ENCODE measurements at regions not wholly inside any gene's neighbourhood (a gene's known extent, or its start where the extent isn't known, plus 50 kb on each side); places are given as distances from the start of the nearest gene placed in this dataset.

GRCh38 chr22:49044091-49044490 lies 783.6 kb downstream of the BRD1 start:
- Histone ChIP-seq H3K27ac (ENCODE audit: low read depth, low read length) (no peak overlapping the region), H3K27me3 (ENCODE audit: control insufficient read depth in 5 of 5, insufficient read depth in 4 of 5, low read length in 5 of 5) (peaks cover 2 to 42% (median 31%) of the 10 kb centered on the region in 5 donors), H3K4me3 (ENCODE audit: low read depth in 1 of 5, low read length in 5 of 5) (no peak overlapping the region), H3K36me3 (ENCODE audit: control insufficient read depth in 5 of 5, insufficient read depth in 5 of 5, low read length in 5 of 5) (no peaks in the 10 kb centered on the region), H3K9me3 (ENCODE audit: control insufficient read depth in 5 of 5, low read length in 5 of 5) (peaks cover 0 to 3% (median 0%) of the 10 kb centered on the region in 5 donors), H3K4me1 (ENCODE audit: control insufficient read depth in 5 of 5, insufficient read depth in 5 of 5, low read length in 5 of 5) (no peaks in the 10 kb centered on the region), H3K9ac (ENCODE audit: low read length in 5 of 5) (no peak overlapping the region)

GRCh38 chr22:49042877-49043859 lies 784.5 kb downstream of the BRD1 start:
- no peaks in the 10 kb centered on the region for H3K36me3 ChIP-seq (ENCODE audit: control insufficient read depth in 5 of 5, insufficient read depth in 5 of 5, low read length in 5 of 5)
- H3K27ac ChIP-seq (ENCODE audit: low read depth, low read length): no peak overlapping the region
- no peaks in the 10 kb centered on the region for H3K4me1 ChIP-seq (ENCODE audit: control insufficient read depth in 5 of 5, insufficient read depth in 5 of 5, low read length in 5 of 5)
- peaks cover 0 to 3% (median 0%) of the 10 kb centered on the region in 5 donors for H3K9me3 ChIP-seq (ENCODE audit: control insufficient read depth in 5 of 5, low read length in 5 of 5)
- no peak overlapping the region for H3K9ac ChIP-seq (ENCODE audit: low read length in 5 of 5)
- H3K27me3 ChIP-seq (ENCODE audit: control insufficient read depth in 5 of 5, insufficient read depth in 4 of 5, low read length in 5 of 5): peaks cover 2 to 39% (median 28%) of the 10 kb centered on the region in 5 donors
- no peak overlapping the region for H3K4me3 ChIP-seq (ENCODE audit: low read depth in 1 of 5, low read length in 5 of 5)

- Histone ChIP-seq H3K4me1 (ENCODE audit: control insufficient read depth in 5 of 5, insufficient read depth in 5 of 5, low read length in 5 of 5) (no peaks in the 10 kb centered on the region), H3K9ac (ENCODE audit: low read length in 5 of 5) (no peak overlapping the region), H3K27me3 (ENCODE audit: control insufficient read depth in 5 of 5, insufficient read depth in 4 of 5, low read length in 5 of 5) (peaks cover 2 to 39% (median 28%) of the 10 kb centered on the region in 5 donors), H3K9me3 (ENCODE audit: control insufficient read depth in 5 of 5, low read length in 5 of 5) (peaks cover 0 to 3% (median 0%) of the 10 kb centered on the region in 5 donors), H3K27ac (ENCODE audit: low read depth, low read length) (no peak overlapping the region), H3K36me3 (ENCODE audit: control insufficient read depth in 5 of 5, insufficient read depth in 5 of 5, low read length in 5 of 5) (no peaks in the 10 kb centered on the region), H3K4me3 (ENCODE audit: low read depth in 1 of 5, low read length in 5 of 5) (no peak overlapping the region)
Observed at GRCh38 chr22:49042066-49042465, 785.6 kb downstream of the BRD1 start.

- Histone ChIP-seq H3K4me3 (ENCODE audit: low read depth in 1 of 5, low read length in 5 of 5) (no peak overlapping the region), H3K36me3 (ENCODE audit: control insufficient read depth in 5 of 5, insufficient read depth in 5 of 5, low read length in 5 of 5) (no peaks in the 10 kb centered on the region)
Observed at GRCh38 chr22:49040754-49041467, 786.8 kb downstream of the BRD1 start.

GRCh38 chr22:49040111-49040510 lies 787.6 kb downstream of the BRD1 start:
- Histone ChIP-seq H3K36me3 (ENCODE audit: control insufficient read depth in 5 of 5, insufficient read depth in 5 of 5, low read length in 5 of 5) (no peaks in the 10 kb centered on the region), H3K27me3 (ENCODE audit: control insufficient read depth in 5 of 5, insufficient read depth in 4 of 5, low read length in 5 of 5) (peaks cover 2 to 29% (median 23%) of the 10 kb centered on the region in 5 donors), H3K4me1 (ENCODE audit: control insufficient read depth in 5 of 5, insufficient read depth in 5 of 5, low read length in 5 of 5) (no peaks in the 10 kb centered on the region), H3K27ac (ENCODE audit: low read depth, low read length) (no peak overlapping the region), H3K9me3 (ENCODE audit: control insufficient read depth in 5 of 5, low read length in 5 of 5) (no peaks in the 10 kb centered on the region), H3K9ac (ENCODE audit: low read length in 5 of 5) (no peak overlapping the region), H3K4me3 (ENCODE audit: low read depth in 1 of 5, low read length in 5 of 5) (no peak overlapping the region)

More at GRCh38 chr22:49040754-49041467, 786.8 kb downstream of the BRD1 start:
- Histone ChIP-seq H3K27ac (ENCODE audit: low read depth, low read length) (no peak overlapping the region), H3K9ac (ENCODE audit: low read length in 5 of 5) (no peak overlapping the region), H3K9me3 (ENCODE audit: control insufficient read depth in 5 of 5, low read length in 5 of 5) (peaks cover 0 to under 1% (median 0%) of the 10 kb centered on the region in 5 donors), H3K4me1 (ENCODE audit: control insufficient read depth in 5 of 5, insufficient read depth in 5 of 5, low read length in 5 of 5) (no peaks in the 10 kb centered on the region), H3K27me3 (ENCODE audit: control insufficient read depth in 5 of 5, insufficient read depth in 4 of 5, low read length in 5 of 5) (peaks cover 2 to 31% (median 18%) of the 10 kb centered on the region in 5 donors)

GRCh38 chr22:49039625-49040024 lies 788.0 kb downstream of the BRD1 start:
- no peak overlapping the region for H3K27ac ChIP-seq (ENCODE audit: low read depth, low read length)
- peaks cover 1 to 26% (median 23%) of the 10 kb centered on the region in 5 donors for H3K27me3 ChIP-seq (ENCODE audit: control insufficient read depth in 5 of 5, insufficient read depth in 4 of 5, low read length in 5 of 5)
- H3K9ac ChIP-seq (ENCODE audit: low read length in 5 of 5): no peak overlapping the region
- no peaks in the 10 kb centered on the region for H3K36me3 ChIP-seq (ENCODE audit: control insufficient read depth in 5 of 5, insufficient read depth in 5 of 5, low read length in 5 of 5)
- H3K9me3 ChIP-seq (ENCODE audit: control insufficient read depth in 5 of 5, low read length in 5 of 5): no peaks in the 10 kb centered on the region
- H3K4me3 ChIP-seq (ENCODE audit: low read depth in 1 of 5, low read length in 5 of 5): no peak overlapping the region
- no peaks in the 10 kb centered on the region for H3K4me1 ChIP-seq (ENCODE audit: control insufficient read depth in 5 of 5, insufficient read depth in 5 of 5, low read length in 5 of 5)

GRCh38 chr22:49037701-49038245 lies 789.9 kb downstream of the BRD1 start:
- Histone ChIP-seq H3K27me3 (ENCODE audit: control insufficient read depth in 5 of 5, insufficient read depth in 4 of 5, low read length in 5 of 5) (peaks cover 2 to 23% (median 21%) of the 10 kb centered on the region in 5 donors), H3K27ac (ENCODE audit: low read depth, low read length) (no peak overlapping the region), H3K36me3 (ENCODE audit: control insufficient read depth in 5 of 5, insufficient read depth in 5 of 5, low read length in 5 of 5) (no peaks in the 10 kb centered on the region), H3K4me3 (ENCODE audit: low read depth in 1 of 5, low read length in 5 of 5) (no peak overlapping the region), H3K9ac (ENCODE audit: low read length in 5 of 5) (no peak overlapping the region), H3K9me3 (ENCODE audit: control insufficient read depth in 5 of 5, low read length in 5 of 5) (no peaks in the 10 kb centered on the region), H3K4me1 (ENCODE audit: control insufficient read depth in 5 of 5, insufficient read depth in 5 of 5, low read length in 5 of 5) (no peaks in the 10 kb centered on the region)

GRCh38 chr22:49036513-49036912 lies 791.2 kb downstream of the BRD1 start:
- Histone ChIP-seq H3K9me3 (ENCODE audit: control insufficient read depth in 5 of 5, low read length in 5 of 5) (no peaks in the 10 kb centered on the region), H3K27ac (ENCODE audit: low read depth, low read length) (no peak overlapping the region), H3K27me3 (ENCODE audit: control insufficient read depth in 5 of 5, insufficient read depth in 4 of 5, low read length in 5 of 5) (peaks cover 2 to 34% (median 28%) of the 10 kb centered on the region in 5 donors), H3K4me3 (ENCODE audit: low read depth in 1 of 5, low read length in 5 of 5) (no peak overlapping the region), H3K4me1 (ENCODE audit: control insufficient read depth in 5 of 5, insufficient read depth in 5 of 5, low read length in 5 of 5) (no peaks in the 10 kb centered on the region), H3K36me3 (ENCODE audit: control insufficient read depth in 5 of 5, insufficient read depth in 5 of 5, low read length in 5 of 5) (no peaks in the 10 kb centered on the region), H3K9ac (ENCODE audit: low read length in 5 of 5) (no peak overlapping the region)

- no peaks in the 10 kb centered on the region for H3K4me1 ChIP-seq (ENCODE audit: control insufficient read depth in 5 of 5, insufficient read depth in 5 of 5, low read length in 5 of 5)
- H3K9ac ChIP-seq (ENCODE audit: low read length in 5 of 5): no peak overlapping the region
- H3K27ac ChIP-seq (ENCODE audit: low read depth, low read length): no peak overlapping the region
- no peaks in the 10 kb centered on the region for H3K36me3 ChIP-seq (ENCODE audit: control insufficient read depth in 5 of 5, insufficient read depth in 5 of 5, low read length in 5 of 5)
- peaks cover 2 to 31% (median 30%) of the 10 kb centered on the region in 5 donors for H3K27me3 ChIP-seq (ENCODE audit: control insufficient read depth in 5 of 5, insufficient read depth in 4 of 5, low read length in 5 of 5)
- H3K9me3 ChIP-seq (ENCODE audit: control insufficient read depth in 5 of 5, low read length in 5 of 5): no peaks in the 10 kb centered on the region
- H3K4me3 ChIP-seq (ENCODE audit: low read depth in 1 of 5, low read length in 5 of 5): no peak overlapping the region
Observed at GRCh38 chr22:49035818-49036457, 791.7 kb downstream of the BRD1 start.
